Parathyroid adenoma (tissue), 2 donors: ENCODE measurements at regions not wholly inside any gene's neighbourhood (a gene's known extent, or its start where the extent isn't known, plus 50 kb on each side); places are given as distances from the start of the nearest gene placed in this dataset.
"Not testable (repeated sequence)": the region's sequence is repeated elsewhere in the genome, so short reads cannot be mapped to it uniquely, and the experiment has no call there.

Source experiments
- H2AFZ ChIP-seq: fragments of 300-600 bp; sonication (generic); one replicate; pipeline ENCODE4 v1.7.0; 2017; ENCODE audit warnings: antibody characterized with exemption, mild to moderate bottlenecking
- H3K27ac ChIP-seq: fragments of 300-600 bp; sonication (generic); one replicate; pipeline ENCODE4 v1.7.0; 2017
- H3K27me3 ChIP-seq: fragments of 300-600 bp; sonication (generic); one replicate; pipeline ENCODE4 v1.7.0; 2017; ENCODE audit warnings: low read length; ENCODE audit not compliant: control insufficient read depth, insufficient read depth
- H3K36me3 ChIP-seq: fragments of 300-600 bp; sonication (generic); one replicate; pipeline ENCODE4 v1.7.0; 2017; ENCODE audit warnings: low read length; ENCODE audit not compliant: control insufficient read depth, insufficient read depth
- H3K4me1 ChIP-seq: fragments of 300-600 bp; sonication (generic); one replicate; pipeline ENCODE4 v1.7.0; 2017; ENCODE audit warnings: control low read depth
- H3K4me2 ChIP-seq: fragments of 300-600 bp; sonication (generic); one replicate; pipeline ENCODE4 v1.7.0; 2017; ENCODE audit warnings: low read length
- H3K4me3 ChIP-seq: fragments of 300-600 bp; sonication (generic); one replicate; pipeline ENCODE4 v1.7.0; 2017; ENCODE audit warnings: low read depth, low read length
- H3K79me2 ChIP-seq: fragments of 300-600 bp; sonication (generic); one replicate; pipeline ENCODE4 v1.7.0; 2017; ENCODE audit warnings: control low read depth
- H3K9ac ChIP-seq: fragments of 300-600 bp; sonication (generic); one replicate; pipeline ENCODE4 v1.7.0; 2017; ENCODE audit warnings: mild to moderate bottlenecking
- H3K9me3 ChIP-seq: fragments of 300-600 bp; sonication (generic); one replicate; pipeline ENCODE4 v1.7.0; 2017; ENCODE audit warnings: low read length; ENCODE audit not compliant: control insufficient read depth
- CTCF ChIP-seq: fragments of 300-600 bp; sonication (generic); IDR thresholded peaks from one replicate; pipeline ENCODE4 v1.7.0; 2017; ENCODE audit warnings: antibody characterized with exemption, mild to moderate bottlenecking
- donor health status: primary hyperparathyroidism.

GRCh38 chr5:72644296-72644695, 137.1 kb upstream of the ZNF366 start:
- no peak overlapping the region for H2AFZ ChIP-seq
- no peaks in the 10 kb centered on the region for H3K79me2 ChIP-seq
- H3K4me2 ChIP-seq = no peak overlapping the region
- H3K27ac ChIP-seq = no peak overlapping the region
- no peak overlapping the region for H3K9ac ChIP-seq
- H3K4me3 ChIP-seq = no peak overlapping the region
- no peaks in the 10 kb centered on the region for H3K27me3 ChIP-seq
- H3K36me3 ChIP-seq = no peaks in the 10 kb centered on the region
- H3K4me1 ChIP-seq = peaks cover 11% of the 10 kb centered on the region
- H3K9me3 ChIP-seq = no peaks in the 10 kb centered on the region
- TF ChIP-seq CTCF = no peak

GRCh38 chr5:72641164-72641563, 134.0 kb upstream of the ZNF366 start:
- Histone ChIP-seq H3K27me3 (no peaks in the 10 kb centered on the region), H3K36me3 (no peaks in the 10 kb centered on the region), H3K4me1 (no peaks in the 10 kb centered on the region), H3K9me3 (no peaks in the 10 kb centered on the region), H3K79me2 (no peaks in the 10 kb centered on the region), H3K27ac (no peak overlapping the region), H2AFZ (no peak overlapping the region), H3K4me3 (no peak overlapping the region), H3K4me2 (no peak overlapping the region), H3K9ac (no peak overlapping the region)
- TF ChIP-seq CTCF = no peak

GRCh38 chr5:72637058-72637457, 129.8 kb upstream of the ZNF366 start:
- no peak overlapping the region for H3K9ac ChIP-seq
- no peaks in the 10 kb centered on the region for H3K79me2 ChIP-seq
- H3K9me3 ChIP-seq = no peaks in the 10 kb centered on the region
- no peak overlapping the region for H3K27ac ChIP-seq
- no peaks in the 10 kb centered on the region for H3K36me3 ChIP-seq
- H3K4me2 ChIP-seq = no peak overlapping the region
- H3K4me1 ChIP-seq = no peaks in the 10 kb centered on the region
- H3K27me3 ChIP-seq = no peaks in the 10 kb centered on the region
- no peak for TF ChIP-seq CTCF
- no peak overlapping the region for H2AFZ ChIP-seq
- no peak overlapping the region for H3K4me3 ChIP-seq

- H3K36me3 ChIP-seq, H3K9ac ChIP-seq, H3K4me2 ChIP-seq: not testable (repeated sequence)
Observed at GRCh38 chr5:72636565-72636964, 129.4 kb upstream of the ZNF366 start.

GRCh38 chr5:72634444-72634843, 127.2 kb upstream of the ZNF366 start:
- H3K4me1 ChIP-seq = no peaks in the 10 kb centered on the region
- H2AFZ ChIP-seq = no peak overlapping the region
- no peaks in the 10 kb centered on the region for H3K9me3 ChIP-seq
- no peaks in the 10 kb centered on the region for H3K79me2 ChIP-seq
- no peak overlapping the region for H3K27ac ChIP-seq
- H3K4me2 ChIP-seq = no peak overlapping the region
- no peak overlapping the region for H3K4me3 ChIP-seq
- H3K9ac ChIP-seq = no peak overlapping the region
- no peaks in the 10 kb centered on the region for H3K27me3 ChIP-seq
- TF ChIP-seq CTCF = no peak
- H3K36me3 ChIP-seq = no peaks in the 10 kb centered on the region

More at GRCh38 chr5:72636565-72636964, 129.4 kb upstream of the ZNF366 start:
- H3K9me3 ChIP-seq, H3K4me1 ChIP-seq, H3K27me3 ChIP-seq, H3K27ac ChIP-seq, H3K79me2 ChIP-seq, H2AFZ ChIP-seq, H3K4me3 ChIP-seq: not testable (repeated sequence)
